ENCODE measurements at regions not wholly inside any gene's neighbourhood (a gene's known extent, or its start where the extent isn't known, plus 50 kb on each side); places are given as distances from the start of the nearest gene placed in this dataset.

- no peak overlapping the region for H2AFZ ChIP-seq (ENCODE audit: control insufficient read depth, low read depth, low read length)
- no peaks in the 10 kb centered on the region for H3K27me3 ChIP-seq (replicated peaks in 1 of 2; ENCODE audit: control insufficient read depth in 2 of 2, insufficient read depth in 2 of 2, low read length in 1 of 2)
- H3K4me2 ChIP-seq (ENCODE audit: control insufficient read depth, insufficient read depth) = no peak overlapping the region
- H3K9me3 ChIP-seq (replicated peaks; ENCODE audit: control insufficient read depth, insufficient read depth, low read length) = no peaks in the 10 kb centered on the region
- 49% methylated on average over 4 of the region's 4 CpGs for WGBS (ENCODE audit: insufficient coverage, insufficient replicate concordance, low lambda C conversion rate, missing lambda C conversion rate)
- no peak for FAIRE-seq
- intact Hi-C loops (cut with micrococcal nuclease; ENCODE audit: unreplicated experiment) = no loop called here
- BruUV-seq (replicated peaks) = no TSS peak
- in situ Hi-C loops (cut with MboI) = no loop called here
- H3K4me1 ChIP-seq (ENCODE audit: control insufficient read depth, insufficient read depth, low read length) = no peaks in the 10 kb centered on the region
- no peaks in the 10 kb centered on the region for H3K79me2 ChIP-seq (ENCODE audit: control insufficient read depth, insufficient read depth, low read length)
- H3K9ac ChIP-seq (ENCODE audit: control insufficient read depth, insufficient read depth, low read length) = no peak overlapping the region
- ChIA-PET SMC1A (ENCODE audit: uncharacterized antibody, unreplicated experiment) (no interaction called here), RAD21 (ENCODE audit: unreplicated experiment) (no interaction called here), POLR2A (no interaction called here), CTCF (no interaction called here)
- TF ChIP-seq POLR2A (IDR thresholded peaks at IDR 0.05; ENCODE audit: low read depth, low read length) (no peak), IKZF2 (IDR thresholded peaks at IDR 0.05) (no peak), POU2F2 (IDR thresholded peaks at IDR 0.05; ENCODE audit: borderline replicate concordance, low read depth, low read length) (no peak), HCFC1 (IDR thresholded peaks at IDR 0.05; ENCODE audit: low read length) (no peak)
- no peaks in the 10 kb centered on the region for H3K36me3 ChIP-seq (ENCODE audit: control insufficient read depth in 2 of 2, insufficient read depth in 2 of 2, low read length in 1 of 2)
- no peak for DNase-seq (ENCODE audit: low read depth, low spot score)
- no peak overlapping the region for H3K4me3 ChIP-seq
- no peaks in the 10 kb centered on the region for H4K20me1 ChIP-seq (ENCODE audit: control insufficient read depth, insufficient read depth)
- H3K27ac ChIP-seq (ENCODE audit: control insufficient read depth, insufficient read depth) = no peak overlapping the region
- no peak for ATAC-seq
Measured at GRCh38 chr12:74794522-74794921, 256.9 kb downstream of the ATXN7L3B start.

GRCh38 chr12:74801625-74802024 is 264.0 kb downstream of the ATXN7L3B start:
- CTCF ChIA-PET = interaction anchor here (0.8 kb wide), 1 partner anchor 16 kb away, joined by 3 read pairs; no protein-coding TSS in a partner anchor
- Histone ChIP-seq H2AFZ (ENCODE audit: control insufficient read depth, low read depth, low read length) (no peak overlapping the region), H3K79me2 (ENCODE audit: control insufficient read depth, insufficient read depth, low read length) (no peaks in the 10 kb centered on the region), H3K4me2 (ENCODE audit: control insufficient read depth, insufficient read depth) (no peak overlapping the region), H3K9me3 (replicated peaks; ENCODE audit: control insufficient read depth, insufficient read depth, low read length) (no peaks in the 10 kb centered on the region), H4K20me1 (ENCODE audit: control insufficient read depth, insufficient read depth) (no peaks in the 10 kb centered on the region), H3K9ac (ENCODE audit: control insufficient read depth, insufficient read depth, low read length) (no peak overlapping the region), H3K4me3 (no peak overlapping the region), H3K27me3 (replicated peaks in 1 of 2; ENCODE audit: control insufficient read depth in 2 of 2, insufficient read depth in 2 of 2, low read length in 1 of 2) (no peaks in the 10 kb centered on the region), H3K27ac (ENCODE audit: control insufficient read depth, insufficient read depth) (no peak overlapping the region), H3K36me3 (ENCODE audit: control insufficient read depth in 2 of 2, insufficient read depth in 2 of 2, low read length in 1 of 2) (no peaks in the 10 kb centered on the region), H3K4me1 (ENCODE audit: control insufficient read depth, insufficient read depth, low read length) (no peaks in the 10 kb centered on the region)
- RAD21 ChIA-PET (ENCODE audit: unreplicated experiment) = no interaction called here
- ATAC-seq (no peak), FAIRE-seq (no peak), DNase-seq (ENCODE audit: low read depth, low spot score) (no peak)
- 61% methylated on average over 2 of the region's 2 CpGs for WGBS (ENCODE audit: insufficient coverage, insufficient replicate concordance, low lambda C conversion rate, missing lambda C conversion rate)
- SMC1A ChIA-PET (ENCODE audit: uncharacterized antibody, unreplicated experiment) = no interaction called here
- intact Hi-C loops (cut with micrococcal nuclease; ENCODE audit: unreplicated experiment) = loop anchor here (2.0 to 10.0 kb wide), 2 partner anchors 31 to 493 kb away; no protein-coding TSS in a partner anchor
- in situ Hi-C loops (cut with MboI) = no loop called here
- POLR2A ChIA-PET = no interaction called here
- BruUV-seq (replicated peaks) = no TSS peak
- TF ChIP-seq ZNF274 (IDR thresholded peaks at IDR 0.05; ENCODE audit: insufficient read depth, insufficient read length) (no peak), ZBTB4 (CRISPR knock-in tag; IDR thresholded peaks at IDR 0.05) (no peak), CBFB (IDR thresholded peaks at IDR 0.05; ENCODE audit: low read depth) (no peak), TCF7 (IDR thresholded peaks at IDR 0.05; ENCODE audit: borderline replicate concordance) (no peak), POLR2AphosphoS5 (IDR thresholded peaks at IDR 0.05; ENCODE audit: low read length) (no peak), IRF4 (IDR thresholded peaks at IDR 0.05; ENCODE audit: low read depth, low read length) (no peak), NFIC (IDR thresholded peaks at IDR 0.05; ENCODE audit: low read depth, low read length) (no peak), STAT3 (IDR thresholded peaks at IDR 0.05; ENCODE audit: low read depth, low read length) (no peak), POLR2AphosphoS2 (IDR thresholded peaks at IDR 0.05; ENCODE audit: low read depth, low read length) (no peak), SMC3 (IDR thresholded peaks at IDR 0.05; ENCODE audit: borderline replicate concordance, low read length) (no peak)
- TF ChIP-seq, protein P1, sequence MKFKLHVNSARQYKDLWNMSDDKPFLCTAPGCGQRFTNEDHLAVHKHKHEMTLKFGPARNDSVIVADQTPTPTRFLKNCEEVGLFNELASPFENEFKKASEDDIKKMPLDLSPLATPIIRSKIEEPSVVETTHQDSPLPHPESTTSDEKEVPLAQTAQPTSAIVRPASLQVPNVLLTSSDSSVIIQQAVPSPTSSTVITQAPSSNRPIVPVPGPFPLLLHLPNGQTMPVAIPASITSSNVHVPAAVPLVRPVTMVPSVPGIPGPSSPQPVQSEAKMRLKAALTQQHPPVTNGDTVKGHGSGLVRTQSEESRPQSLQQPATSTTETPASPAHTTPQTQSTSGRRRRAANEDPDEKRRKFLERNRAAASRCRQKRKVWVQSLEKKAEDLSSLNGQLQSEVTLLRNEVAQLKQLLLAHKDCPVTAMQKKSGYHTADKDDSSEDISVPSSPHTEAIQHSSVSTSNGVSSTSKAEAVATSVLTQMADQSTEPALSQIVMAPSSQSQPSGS (IDR thresholded peaks at IDR 0.05; ENCODE audit: low read length) = no peak
- TF ChIP-seq, protein P2, sequence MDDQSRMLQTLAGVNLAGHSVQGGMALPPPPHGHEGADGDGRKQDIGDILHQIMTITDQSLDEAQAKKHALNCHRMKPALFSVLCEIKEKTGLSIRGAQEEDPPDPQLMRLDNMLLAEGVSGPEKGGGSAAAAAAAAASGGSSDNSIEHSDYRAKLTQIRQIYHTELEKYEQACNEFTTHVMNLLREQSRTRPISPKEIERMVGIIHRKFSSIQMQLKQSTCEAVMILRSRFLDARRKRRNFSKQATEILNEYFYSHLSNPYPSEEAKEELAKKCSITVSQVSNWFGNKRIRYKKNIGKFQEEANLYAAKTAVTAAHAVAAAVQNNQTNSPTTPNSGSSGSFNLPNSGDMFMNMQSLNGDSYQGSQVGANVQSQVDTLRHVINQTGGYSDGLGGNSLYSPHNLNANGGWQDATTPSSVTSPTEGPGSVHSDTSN (IDR thresholded peaks at IDR 0.05; ENCODE audit: insufficient replicate concordance, low read depth, low read length) = no peak
